ENCODE measurements at regions not wholly inside any gene's neighbourhood (a gene's known extent, or its start where the extent isn't known, plus 50 kb on each side); places are given as distances from the start of the nearest gene placed in this dataset.

- no peak for TF ChIP-seq CTCF (IDR thresholded peaks at IDR 0.05)
- no peak for TF ChIP-seq EZH2 (IDR thresholded peaks at IDR 0.05; ENCODE audit: borderline replicate concordance, insufficient read depth, low read depth, low read length, poor library complexity, severe bottlenecking)
Observed at GRCh38 chr9:21661626-21662025, 140.8 kb upstream of the MTAP start.
